Kasumi-1 (cell line): ENCODE measurements at regions not wholly inside any gene's neighbourhood (a gene's known extent, or its start where the extent isn't known, plus 50 kb on each side); places are given as distances from the start of the nearest gene placed in this dataset.
A peak's percentile ranks its signal among the peaks of the same experiment; 100 is the strongest.
"Not testable (repeated sequence)": the region's sequence is repeated elsewhere in the genome, so short reads cannot be mapped to it uniquely, and the experiment has no call there.

Experiments used
- DNase-seq, 2 experiments: peaks; one replicate each; lab custom pipeline; 2025; lab: John Stamatoyannopoulos, UW

GRCh38 chr18:51330739-51331138, 133.3 kb upstream of the MEX3C start:
- DNase-seq = no peak

GRCh38 chr18:51337406-51337805, 139.9 kb upstream of the MEX3C start:
- DNase-seq = no peak

DNA sequence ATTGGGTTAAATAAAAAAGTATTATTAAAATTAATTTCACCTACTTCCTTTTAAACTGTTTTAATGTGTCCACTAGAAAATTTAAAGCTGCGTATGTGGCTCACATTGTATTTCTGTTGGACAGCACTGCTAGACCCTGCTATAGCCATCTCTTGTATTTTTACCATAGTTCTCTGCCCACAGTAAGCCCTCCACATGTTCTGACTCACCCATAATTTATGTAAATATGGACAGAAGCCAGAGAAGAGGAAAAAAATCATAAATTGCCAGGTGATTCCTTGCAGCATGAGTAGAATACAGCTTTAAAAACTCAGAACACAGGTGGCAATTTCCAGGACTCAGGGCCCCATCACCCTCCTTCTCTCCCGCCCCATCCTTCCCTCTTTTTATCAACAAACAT, 142.4 kb upstream of the MEX3C start:
- no peak for DNase-seq

DNA sequence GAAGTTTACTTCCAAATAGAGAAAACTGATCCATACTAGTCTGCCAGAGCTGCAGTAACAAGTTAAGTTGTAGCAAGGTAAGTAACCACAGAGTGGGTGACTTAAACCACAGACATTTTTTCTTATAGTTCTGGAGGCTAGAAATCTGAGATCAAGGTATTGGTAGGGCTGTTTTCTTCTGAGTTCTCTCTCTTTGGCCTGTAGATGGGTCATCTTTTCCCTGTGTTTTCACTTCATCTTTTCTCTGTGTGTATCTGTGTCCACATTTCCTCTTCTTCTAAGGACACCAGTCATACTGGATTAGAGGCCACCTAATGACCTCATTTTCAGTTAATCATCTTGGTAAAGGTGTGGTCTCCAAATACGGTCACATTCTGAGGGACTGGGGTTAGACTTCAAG, 142.9 kb upstream of the MEX3C start:
- no peak for DNase-seq

DNA sequence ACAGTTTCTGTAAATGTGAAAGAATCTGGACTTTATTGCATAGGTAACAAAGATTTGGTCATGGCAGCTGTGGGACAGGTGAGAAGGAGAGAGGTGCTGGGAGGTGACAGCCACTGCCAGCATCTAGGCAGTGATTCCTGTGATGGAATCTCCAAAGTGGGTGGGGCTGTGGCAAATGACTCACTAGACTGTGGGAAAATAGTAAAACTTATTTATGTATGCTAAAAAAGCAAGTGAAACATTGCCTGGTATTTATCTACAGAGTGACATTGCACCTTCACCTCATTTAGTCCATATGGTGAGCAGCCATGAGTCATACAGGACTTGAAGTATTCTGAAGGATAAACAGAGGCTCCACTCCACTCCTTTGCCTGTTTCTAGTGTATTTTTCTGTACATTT, 145.3 kb upstream of the MEX3C start:
- no peak for DNase-seq

- DNase-seq = no peak
Measured at GRCh38 chr18:51345848-51346391, 148.4 kb upstream of the MEX3C start.

- no peak for DNase-seq
Measured at GRCh38 chr18:51346404-51346803, 148.9 kb upstream of the MEX3C start.

DNA sequence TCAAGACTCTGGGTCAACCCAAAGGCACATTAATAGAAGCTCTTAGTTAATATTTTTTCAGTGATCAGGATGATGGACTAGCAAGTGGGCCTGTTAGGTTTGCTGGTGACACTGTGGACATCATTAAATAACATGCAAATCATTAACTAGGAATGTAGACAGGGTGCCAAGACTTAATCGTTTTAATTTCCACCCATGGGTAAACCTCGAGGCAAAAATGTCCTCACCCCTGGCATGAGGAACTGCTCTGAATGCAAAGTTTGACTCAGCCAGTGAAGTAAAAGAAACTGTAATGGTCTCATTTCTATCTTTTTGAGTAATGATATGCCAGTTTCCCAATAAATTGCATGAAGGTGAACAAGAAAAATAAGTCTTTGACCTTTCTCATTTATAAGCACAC, 152.6 kb upstream of the MEX3C start:
- no peak for DNase-seq

GRCh38 chr18:51355841-51356240, 158.4 kb upstream of the MEX3C start:
- DNase-seq = no peak

DNA sequence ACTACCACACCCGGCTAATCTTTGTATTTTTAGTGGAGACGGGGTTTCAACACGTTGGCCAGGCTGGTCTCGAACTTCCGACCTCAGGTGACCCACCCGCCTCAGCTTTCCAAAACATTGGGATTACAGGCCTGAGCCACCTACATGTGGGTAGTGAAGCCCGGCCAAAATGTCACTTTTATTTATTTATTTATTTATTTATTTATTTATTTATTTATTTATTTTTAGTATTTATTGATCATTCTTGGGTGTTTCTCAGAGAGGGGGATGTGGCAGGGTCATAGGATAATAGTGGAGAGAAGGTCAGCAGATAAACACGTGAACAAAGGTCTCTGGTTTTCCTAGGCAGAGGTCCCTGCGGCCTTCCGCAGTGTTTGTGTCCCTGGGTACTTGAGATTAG, 162.8 kb upstream of the MEX3C start:
- not testable (repeated sequence) for DNase-seq

DNA sequence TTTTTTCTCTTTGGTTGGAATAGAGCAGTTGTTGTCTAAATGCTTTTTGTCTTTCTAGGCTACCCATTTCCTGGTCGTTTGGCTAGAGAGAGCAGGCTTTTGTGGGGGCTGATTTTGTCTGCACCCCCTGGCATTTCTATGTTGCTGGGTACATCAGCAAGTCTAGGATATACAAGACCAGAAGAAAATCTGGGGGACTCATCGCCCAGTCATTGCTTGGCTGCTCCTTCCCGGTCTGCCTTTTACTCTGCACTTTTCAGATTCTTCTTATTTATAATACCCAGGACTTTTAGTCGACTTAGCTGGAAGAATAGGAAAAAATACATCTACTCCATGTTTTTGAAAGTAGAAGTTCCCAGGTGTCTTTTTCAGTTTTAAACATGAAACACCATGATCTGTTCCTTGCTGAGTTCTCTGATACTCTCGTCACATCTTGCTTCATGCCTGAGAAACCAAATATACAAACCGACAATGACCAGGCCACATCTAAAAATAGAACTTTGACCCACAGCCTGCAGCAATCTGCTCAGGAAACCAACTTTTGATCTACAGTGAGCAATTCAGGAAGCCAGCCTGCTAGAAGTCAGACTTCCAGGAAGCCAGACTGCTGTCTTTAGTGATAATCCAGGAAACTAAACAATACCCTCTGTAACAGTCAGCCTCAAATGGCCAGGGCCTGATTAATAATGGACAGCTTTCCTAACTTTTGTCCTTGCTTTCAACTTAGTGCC, 163.8 kb upstream of the MEX3C start:
- peak; percentile 81 to 82 for DNase-seq

- no peak for DNase-seq
Measured at GRCh38 chr18:51363384-51363783, 165.9 kb upstream of the MEX3C start.

DNA sequence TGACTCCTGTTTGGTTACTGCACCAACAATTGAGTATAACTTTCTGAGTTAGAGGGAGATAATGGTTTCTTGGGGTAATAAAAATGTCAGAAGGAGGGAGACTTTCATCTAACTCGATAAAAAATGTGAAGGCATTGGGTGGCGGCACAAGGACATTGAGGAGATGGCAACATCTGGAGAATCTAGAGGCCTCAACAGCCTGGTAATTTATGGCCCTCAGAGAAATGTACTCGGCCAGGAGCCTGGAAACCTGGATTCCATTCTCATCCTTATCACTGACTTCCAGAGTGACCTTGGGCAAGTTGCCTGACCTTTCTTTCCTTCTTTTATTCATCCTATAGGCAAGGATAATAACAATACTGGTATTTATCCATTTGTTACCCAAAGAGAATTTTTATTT, 173.5 kb upstream of the MEX3C start:
- no peak for DNase-seq

DNA sequence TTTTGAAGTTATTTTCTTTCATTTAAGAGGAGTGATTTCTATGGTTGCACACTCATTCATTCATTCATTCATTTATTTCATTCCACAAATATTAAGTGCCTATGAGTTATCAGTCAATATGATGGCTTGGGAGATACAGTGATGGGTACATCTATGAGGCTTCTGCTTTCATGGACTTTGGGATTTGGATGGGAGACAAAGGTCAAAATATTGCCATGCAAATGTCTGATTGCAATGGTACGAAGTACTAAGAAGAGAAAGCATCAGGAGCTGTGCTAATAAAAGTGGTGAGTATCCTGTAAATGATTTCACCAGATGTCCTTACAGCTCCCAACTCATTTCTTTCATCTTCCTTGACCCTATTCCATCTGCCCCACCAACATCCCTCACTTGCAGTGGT, 174.4 kb upstream of the MEX3C start:
- no peak for DNase-seq

DNA sequence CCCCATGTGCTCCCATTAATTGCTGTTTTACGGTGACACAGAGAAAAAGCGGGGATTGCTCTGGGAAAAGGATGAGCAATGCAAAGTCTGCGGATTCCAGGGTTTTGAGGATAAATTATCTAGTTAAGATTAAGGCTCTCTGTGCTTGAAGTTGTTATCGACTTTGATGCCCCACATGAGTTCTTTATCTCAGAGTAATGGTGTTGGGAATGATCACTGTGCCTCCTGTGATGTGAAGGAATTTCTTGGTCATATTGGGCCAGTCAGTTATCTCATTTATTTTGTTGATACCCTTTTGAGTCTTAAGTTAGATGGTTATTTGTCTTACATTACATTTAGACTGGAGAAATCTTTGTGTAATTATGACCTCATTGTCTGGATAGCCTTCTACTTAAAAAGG, 184.6 kb upstream of the MEX3C start:
- DNase-seq = no peak

GRCh38 chr18:51383116-51383515, 185.6 kb upstream of the MEX3C start:
- no peak for DNase-seq

DNA sequence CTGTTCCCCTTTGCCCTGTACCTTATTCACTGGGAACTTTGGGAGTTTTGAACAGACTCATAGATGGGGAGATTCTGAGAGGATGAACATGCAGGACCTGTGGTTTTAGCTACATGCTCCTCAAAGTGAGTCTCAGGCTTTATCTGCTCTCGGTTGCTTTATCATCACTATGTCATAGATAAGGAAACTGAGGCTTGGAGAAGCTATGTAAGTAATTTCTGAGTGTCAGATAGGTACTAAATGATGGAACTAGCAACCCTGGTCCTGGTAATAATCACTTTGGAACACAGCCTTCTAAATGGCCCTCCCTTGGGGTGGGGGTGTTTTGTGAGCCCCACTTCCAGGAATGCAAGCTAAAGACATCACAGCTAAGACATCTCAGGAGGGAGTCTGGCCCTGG, 186.2 kb upstream of the MEX3C start:
- no peak for DNase-seq

DNA sequence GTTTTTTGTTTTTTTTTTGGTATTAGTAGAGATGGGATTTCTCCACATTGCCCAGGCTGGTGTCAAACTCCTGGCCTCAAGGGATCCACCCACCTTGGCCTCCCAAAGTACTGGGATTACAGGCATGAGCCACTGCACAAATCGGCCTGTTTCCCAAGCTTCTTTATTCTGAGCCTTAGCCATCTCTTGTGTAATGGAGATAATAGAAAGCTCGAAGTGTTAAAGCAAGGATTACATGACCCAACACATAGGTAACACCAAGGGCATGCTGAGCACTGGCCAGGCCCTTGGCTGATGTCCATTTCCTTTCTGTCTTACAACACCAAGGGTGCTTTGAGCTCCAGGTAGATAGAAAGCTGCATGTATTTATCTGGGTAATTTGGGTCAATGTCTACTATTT, 187.8 kb upstream of the MEX3C start:
- DNase-seq = no peak

DNA sequence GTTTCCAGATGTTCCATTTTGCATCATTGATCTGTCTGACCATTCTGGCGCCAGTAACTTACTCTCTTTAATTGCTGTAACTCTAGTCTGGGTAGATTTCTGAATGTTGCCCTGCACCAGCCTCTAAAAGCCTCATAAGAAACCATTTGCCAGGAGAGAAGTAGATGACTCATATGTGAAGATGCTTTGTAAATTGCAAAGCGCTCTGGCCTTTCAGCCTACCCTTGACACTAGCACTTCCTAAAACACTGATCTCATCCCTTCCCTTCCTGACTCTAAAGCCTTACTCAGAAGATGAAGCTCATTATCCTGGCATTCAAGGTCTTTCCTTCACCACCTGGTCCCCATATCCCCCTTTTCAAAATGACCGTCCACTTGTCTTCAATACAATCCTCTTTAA, 193.2 kb upstream of the MEX3C start:
- DNase-seq = no peak

- no peak for DNase-seq
Measured at GRCh38 chr18:51391215-51391614, 193.7 kb upstream of the MEX3C start.

- DNase-seq = no peak
Measured at GRCh38 chr18:51391731-51392130, 194.2 kb upstream of the MEX3C start.

GRCh38 chr18:51397347-51397962, 200.0 kb upstream of the MEX3C start:
- no peak for DNase-seq

DNA sequence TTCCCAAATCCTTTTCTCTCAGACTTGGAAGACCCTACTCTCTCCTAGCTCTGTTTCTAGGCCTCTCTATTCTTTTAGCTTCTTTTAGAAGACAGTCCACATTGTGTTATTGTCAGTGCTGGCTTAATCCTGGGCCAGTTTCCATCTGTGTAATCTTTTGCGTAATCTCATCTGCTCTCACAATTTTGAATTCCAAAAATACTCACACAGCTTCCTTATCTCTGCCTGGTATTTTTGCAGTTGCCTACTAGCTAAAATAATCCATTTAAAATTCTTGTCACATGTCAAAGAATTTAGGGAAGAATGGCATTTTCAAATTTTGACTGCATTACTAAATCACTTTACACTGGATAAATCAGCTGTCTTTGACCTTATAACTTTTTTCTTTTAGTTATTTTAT, 200.6 kb upstream of the MEX3C start:
- no peak for DNase-seq
